Ureter (tissue), 1 donor: ENCODE measurements at regions not wholly inside any gene's neighbourhood (a gene's known extent, or its start where the extent isn't known, plus 50 kb on each side); places are given as distances from the start of the nearest gene placed in this dataset.
"Not testable (repeated sequence)": the region's sequence is repeated elsewhere in the genome, so short reads cannot be mapped to it uniquely, and the experiment has no call there.

Source experiments
- DNase-seq: peaks from one replicate; pipeline ENCODE4 v3.0.0-alpha.2; 2020; ENCODE audit warnings: low spot score
- donor health status: DM: yes; HTN: yes; CAD: no.

GRCh38 chr21:28282833-28283232 lies 709.8 kb downstream of the LTN1 start:
- no peak for DNase-seq

- DNase-seq = not testable (repeated sequence)
Observed at GRCh38 chr21:28281357-28281756, 711.3 kb downstream of the LTN1 start.

- no peak for DNase-seq
Observed at GRCh38 chr21:28280611-28281010, 712.1 kb downstream of the LTN1 start.

- DNase-seq = no peak
Observed at GRCh38 chr21:28277324-28277723, 715.4 kb downstream of the LTN1 start.

- DNase-seq = no peak
Observed at GRCh38 chr21:28272272-28272992, 720.2 kb downstream of the LTN1 start.

GRCh38 chr21:28269173-28269572 lies 723.5 kb downstream of the LTN1 start:
- no peak for DNase-seq

- DNase-seq = no peak
Observed at GRCh38 chr21:28268685-28269084, 724.0 kb downstream of the LTN1 start.

- DNase-seq = no peak
Observed at GRCh38 chr21:28267449-28267848, 725.2 kb downstream of the LTN1 start.

- no peak for DNase-seq
Observed at GRCh38 chr21:28266061-28266460, 726.6 kb downstream of the LTN1 start.

- no peak for DNase-seq
Observed at GRCh38 chr21:28263974-28264373, 728.7 kb downstream of the LTN1 start.

GRCh38 chr21:28261298-28261697 lies 731.4 kb downstream of the LTN1 start:
- no peak for DNase-seq

- DNase-seq = no peak
Observed at GRCh38 chr21:28257276-28257675, 735.4 kb downstream of the LTN1 start.

- DNase-seq = no peak
Observed at GRCh38 chr21:28256837-28257236, 735.8 kb downstream of the LTN1 start.

GRCh38 chr21:28256420-28256831 lies 736.3 kb downstream of the LTN1 start:
- DNase-seq = no peak

- DNase-seq = no peak
Observed at GRCh38 chr21:28253961-28254360, 738.7 kb downstream of the LTN1 start.

- DNase-seq = no peak
Observed at GRCh38 chr21:28253338-28253737, 739.3 kb downstream of the LTN1 start.

- no peak for DNase-seq
Observed at GRCh38 chr21:28252928-28253327, 739.7 kb downstream of the LTN1 start.

- DNase-seq = no peak
Observed at GRCh38 chr21:28250946-28251345, 741.7 kb downstream of the LTN1 start.

- no peak for DNase-seq
Observed at GRCh38 chr21:28247454-28248020, 745.1 kb downstream of the LTN1 start.

- no peak for DNase-seq
Observed at GRCh38 chr21:28240586-28240985, 752.1 kb downstream of the LTN1 start.

- no peak for DNase-seq
Observed at GRCh38 chr21:28239340-28239739, 753.3 kb downstream of the LTN1 start.

GRCh38 chr21:28237661-28238060 lies 755.0 kb downstream of the LTN1 start:
- no peak for DNase-seq

GRCh38 chr21:28235169-28235895 lies 757.3 kb downstream of the LTN1 start:
- DNase-seq = no peak
